ENCODE measurements at regions not wholly inside any gene's neighbourhood (a gene's known extent, or its start where the extent isn't known, plus 50 kb on each side); places are given as distances from the start of the nearest gene placed in this dataset.

DNA sequence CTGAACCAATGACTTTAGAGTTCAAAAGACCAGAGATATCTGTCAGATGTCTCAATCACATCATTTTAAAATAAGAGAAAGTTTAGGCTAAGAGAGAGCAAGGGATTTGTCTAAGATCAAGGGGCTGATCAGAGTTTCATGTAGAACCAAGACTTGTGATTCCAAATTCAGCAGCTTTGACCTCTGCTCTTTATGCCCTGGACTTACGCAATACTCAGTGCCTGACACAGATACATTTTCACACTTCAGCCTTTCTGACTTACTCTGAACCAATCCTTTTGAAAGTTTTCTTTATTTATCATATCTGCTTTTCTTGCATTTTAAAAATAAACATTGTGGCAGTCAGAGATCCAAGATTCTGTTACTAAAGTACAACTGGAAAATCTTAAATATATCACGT is 428.0 kb downstream of the PLPP3 start:
- TF ChIP-seq, protein P1, sequence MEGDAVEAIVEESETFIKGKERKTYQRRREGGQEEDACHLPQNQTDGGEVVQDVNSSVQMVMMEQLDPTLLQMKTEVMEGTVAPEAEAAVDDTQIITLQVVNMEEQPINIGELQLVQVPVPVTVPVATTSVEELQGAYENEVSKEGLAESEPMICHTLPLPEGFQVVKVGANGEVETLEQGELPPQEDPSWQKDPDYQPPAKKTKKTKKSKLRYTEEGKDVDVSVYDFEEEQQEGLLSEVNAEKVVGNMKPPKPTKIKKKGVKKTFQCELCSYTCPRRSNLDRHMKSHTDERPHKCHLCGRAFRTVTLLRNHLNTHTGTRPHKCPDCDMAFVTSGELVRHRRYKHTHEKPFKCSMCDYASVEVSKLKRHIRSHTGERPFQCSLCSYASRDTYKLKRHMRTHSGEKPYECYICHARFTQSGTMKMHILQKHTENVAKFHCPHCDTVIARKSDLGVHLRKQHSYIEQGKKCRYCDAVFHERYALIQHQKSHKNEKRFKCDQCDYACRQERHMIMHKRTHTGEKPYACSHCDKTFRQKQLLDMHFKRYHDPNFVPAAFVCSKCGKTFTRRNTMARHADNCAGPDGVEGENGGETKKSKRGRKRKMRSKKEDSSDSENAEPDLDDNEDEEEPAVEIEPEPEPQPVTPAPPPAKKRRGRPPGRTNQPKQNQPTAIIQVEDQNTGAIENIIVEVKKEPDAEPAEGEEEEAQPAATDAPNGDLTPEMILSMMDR (IDR thresholded peaks at IDR 0.05) = no peak
- TF ChIP-seq EP300 (IDR thresholded peaks at IDR 0.05) = no peak

All from ovary (tissue), 3 donors.